Iris pigment epithelial cell (primary cell): ENCODE measurements at regions not wholly inside any gene's neighbourhood (a gene's known extent, or its start where the extent isn't known, plus 50 kb on each side); places are given as distances from the start of the nearest gene placed in this dataset.
"Not testable (repeated sequence)": the region's sequence is repeated elsewhere in the genome, so short reads cannot be mapped to it uniquely, and the experiment has no call there.

Source experiments
- DNase-seq: peaks from one replicate; pipeline ENCODE4 v3.0.0-alpha.2; 2011; ENCODE audit warnings: low read depth

DNA sequence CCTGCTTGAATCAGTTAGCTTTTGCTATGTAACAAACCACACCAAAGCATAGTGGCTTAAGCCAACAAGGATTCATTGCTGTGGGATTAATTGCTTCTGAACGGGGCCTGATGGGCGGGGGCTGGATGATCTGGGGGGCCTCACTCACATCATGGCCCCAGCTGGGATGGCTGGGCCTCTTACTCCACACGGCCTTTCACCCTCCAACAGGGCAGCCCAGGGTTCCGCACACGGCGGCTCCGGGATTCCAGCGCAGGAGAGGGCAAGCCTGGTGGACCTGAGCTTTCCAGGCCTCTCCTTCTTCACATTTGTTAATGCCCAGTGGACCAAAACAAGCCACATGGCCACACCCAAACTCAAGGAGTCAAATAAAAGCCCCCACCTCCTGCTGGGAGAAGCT is 86.3 kb upstream of the PHLPP1 start:
- no peak for DNase-seq

DNA sequence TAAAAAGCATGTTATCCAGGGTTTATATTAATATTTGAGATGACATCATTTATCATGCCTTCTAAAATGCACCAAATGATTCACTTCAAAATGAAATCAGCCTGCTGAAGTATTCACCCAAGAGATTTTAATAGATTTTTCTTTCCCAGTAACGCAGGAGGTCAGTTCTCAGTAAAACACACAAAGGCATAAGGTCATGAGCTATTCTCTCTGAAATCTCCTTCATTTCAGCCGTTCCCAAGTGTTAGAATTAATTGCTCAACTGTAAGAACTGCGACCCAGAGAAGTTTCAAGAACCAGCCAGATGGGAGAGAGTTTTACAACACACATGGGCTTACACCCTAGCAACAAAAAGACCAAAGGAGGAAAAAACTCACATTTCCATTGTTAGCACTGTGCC is 84.2 kb upstream of the PHLPP1 start:
- DNase-seq, result no peak

DNA sequence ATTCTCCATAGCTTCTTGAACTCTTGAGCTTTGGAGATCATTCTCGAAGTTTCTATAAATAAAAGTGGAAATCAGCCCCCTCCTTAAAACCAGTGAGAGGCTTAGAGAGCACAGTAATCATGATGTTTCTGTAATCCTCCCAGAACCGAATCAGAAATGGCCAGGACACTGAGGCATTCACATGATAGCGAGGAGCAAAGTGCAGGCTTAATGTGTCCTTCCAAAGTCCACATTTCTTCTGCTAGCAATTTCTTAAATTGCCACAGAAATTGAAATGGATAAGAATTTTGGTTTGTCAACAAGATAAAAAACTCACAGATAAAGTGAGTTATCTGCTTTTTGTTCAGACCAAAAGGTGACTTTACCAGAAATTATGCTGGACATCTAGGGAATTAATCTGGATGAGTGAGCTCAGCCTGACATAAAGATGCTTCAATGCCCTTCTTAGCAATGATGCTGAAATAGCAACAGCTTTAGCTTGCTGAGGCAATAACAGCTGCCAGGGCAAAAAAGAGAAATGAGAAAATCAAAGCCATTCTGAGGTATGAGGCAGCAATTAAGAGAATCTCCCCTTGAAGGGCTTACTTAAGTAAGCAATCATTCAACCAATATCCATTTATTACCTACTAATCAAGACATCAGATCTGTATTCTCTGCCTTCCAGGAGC is 82.4 kb upstream of the PHLPP1 start:
- DNase-seq, result no peak

DNA sequence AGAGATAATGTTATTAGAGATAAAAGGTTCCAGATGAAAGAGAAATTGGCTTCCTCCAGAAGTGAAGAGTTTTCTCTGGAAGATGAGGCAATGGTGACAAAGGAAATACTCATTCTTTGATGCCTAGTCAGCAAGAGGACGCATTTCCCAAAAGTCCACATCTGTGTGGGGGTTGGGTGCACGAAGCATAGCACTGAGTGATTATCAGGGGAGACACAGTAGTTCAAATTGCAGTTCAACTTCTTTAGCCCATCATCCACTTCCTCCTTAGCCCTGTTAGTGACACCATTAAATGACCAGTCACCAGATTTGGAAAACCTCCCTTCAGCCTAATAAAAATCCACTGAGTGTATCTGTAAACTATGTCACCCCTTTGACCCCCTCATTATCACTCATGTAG is 80.9 kb upstream of the PHLPP1 start:
- DNase-seq, result peak; percentile 20

DNA sequence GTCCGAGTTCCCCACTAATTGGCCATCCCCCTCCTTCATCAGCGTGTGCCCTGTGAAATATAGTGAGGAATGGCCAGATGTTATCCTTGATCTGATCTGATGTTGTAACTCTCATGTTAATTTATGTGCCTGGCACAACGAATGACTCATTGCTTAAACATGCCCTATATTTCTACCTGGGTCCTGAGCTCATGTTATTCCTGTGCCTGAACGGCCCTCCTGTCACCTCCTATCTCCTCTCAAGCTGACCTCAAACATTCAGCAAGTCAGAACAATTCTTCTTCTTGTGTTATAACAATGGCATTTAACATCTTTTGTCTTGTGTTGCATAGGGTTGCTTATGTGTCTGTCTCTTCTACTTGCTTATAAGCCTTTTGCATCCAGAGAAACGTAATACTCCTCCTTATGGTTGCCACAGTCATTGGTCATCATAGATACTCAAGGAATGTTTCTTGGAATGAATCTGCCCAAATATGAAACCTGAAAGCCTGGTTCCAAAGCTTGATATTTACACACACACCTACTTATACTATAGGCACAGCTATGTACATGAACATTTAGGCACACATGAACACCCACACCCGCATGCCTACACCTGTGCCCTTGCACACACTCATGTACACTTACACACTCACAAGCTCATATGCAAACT is 80.2 kb upstream of the PHLPP1 start:
- DNase-seq, result no peak

DNA sequence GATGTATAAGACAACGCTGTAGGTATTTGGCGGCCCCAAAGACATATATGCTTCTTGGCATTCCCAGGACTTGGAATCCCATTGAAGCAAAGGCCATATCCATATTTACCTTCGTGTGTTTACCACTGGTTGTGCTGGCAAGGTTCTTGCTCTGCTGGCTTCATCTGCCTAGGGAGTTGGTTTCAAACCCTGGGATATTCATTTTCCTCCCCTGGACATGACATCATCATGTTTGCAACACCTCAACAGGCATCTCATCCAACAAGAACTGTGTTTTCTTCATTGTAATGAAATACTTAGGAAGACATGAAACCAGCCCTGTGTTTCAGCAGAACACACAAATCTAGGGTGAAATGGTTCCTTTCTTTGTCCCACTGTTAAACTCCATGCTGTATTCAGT is 77.9 kb upstream of the PHLPP1 start:
- no peak for DNase-seq

DNA sequence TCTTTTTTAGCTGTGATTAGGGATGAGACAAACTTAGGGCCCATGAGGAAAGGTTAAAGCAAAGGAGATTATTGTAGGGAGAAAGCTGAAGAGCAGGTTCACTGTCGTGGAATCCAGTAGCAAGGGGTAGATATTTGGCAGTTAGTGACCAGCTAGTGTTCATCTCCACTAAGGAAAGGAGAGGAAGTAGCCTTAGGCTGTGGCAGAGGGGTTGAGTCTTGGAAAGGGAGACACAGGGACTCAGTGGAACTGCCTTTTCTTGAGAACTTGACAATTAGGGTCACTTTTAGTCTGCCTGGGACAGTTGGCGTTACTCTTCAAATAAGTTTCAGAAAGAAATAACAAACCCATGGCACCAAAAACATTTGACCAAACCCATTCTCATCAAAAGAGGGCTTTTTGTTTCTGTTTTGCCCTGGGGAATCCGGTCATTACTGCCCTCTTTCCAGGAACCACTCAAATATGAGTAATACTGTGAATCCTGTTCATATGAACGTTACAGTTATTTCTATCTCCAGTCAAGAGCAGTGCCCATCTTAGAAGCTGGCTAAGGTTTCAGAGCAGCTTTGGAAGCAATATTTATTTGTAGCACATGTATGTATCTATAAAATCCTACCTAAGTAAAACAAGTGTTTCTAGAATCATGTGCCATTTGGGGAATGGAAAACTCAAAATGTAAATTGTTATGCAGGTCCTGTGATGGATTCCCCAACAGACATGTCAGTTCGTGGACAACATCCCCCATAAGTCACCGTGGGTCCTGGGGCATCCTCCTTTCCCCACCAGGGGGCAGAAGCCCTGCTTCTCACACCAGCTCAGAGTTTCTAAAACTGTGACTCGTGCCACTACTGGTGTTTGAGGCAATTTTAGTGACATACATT is 77.3 kb upstream of the PHLPP1 start:
- no peak for DNase-seq

DNA sequence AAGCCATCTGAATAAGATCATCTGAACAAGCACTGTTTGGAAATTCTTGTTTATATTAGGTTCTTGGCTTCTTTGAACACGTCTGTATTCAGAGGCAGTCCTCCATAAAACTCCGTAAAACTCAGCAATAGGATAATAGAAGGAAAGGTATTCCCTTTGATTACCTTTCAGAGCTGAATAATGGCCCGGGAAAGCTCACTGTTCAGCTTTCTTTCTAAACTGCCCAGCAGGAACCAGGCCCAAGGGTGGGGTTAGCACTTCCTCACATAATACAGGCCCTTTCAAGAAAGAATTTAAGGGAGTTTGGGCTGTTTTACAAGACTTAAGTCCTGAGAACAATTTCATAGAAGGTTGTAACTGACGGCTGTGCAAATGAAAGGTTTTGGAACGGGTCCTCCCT is 72.2 kb upstream of the PHLPP1 start:
- DNase-seq, result no peak

DNA sequence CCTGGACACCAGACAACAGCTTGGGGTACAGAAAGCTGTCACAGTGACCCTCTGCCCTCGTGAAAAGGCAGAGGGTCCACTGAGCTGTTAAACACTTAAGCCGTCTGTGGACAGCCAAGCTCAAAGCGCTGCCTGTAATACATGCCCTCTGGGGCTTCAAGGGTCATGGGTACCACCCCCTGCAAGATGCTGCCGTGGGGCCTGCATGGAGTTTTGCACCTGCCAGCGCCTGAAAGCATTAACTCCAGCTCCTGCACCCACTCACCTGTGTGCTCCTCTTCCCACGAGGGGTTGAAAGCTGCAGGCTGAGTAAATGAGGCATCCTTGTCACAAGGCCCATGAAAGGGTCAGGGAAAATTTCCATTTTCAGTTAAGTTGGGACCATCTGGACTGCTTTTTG is 70.6 kb upstream of the PHLPP1 start:
- no peak for DNase-seq

DNA sequence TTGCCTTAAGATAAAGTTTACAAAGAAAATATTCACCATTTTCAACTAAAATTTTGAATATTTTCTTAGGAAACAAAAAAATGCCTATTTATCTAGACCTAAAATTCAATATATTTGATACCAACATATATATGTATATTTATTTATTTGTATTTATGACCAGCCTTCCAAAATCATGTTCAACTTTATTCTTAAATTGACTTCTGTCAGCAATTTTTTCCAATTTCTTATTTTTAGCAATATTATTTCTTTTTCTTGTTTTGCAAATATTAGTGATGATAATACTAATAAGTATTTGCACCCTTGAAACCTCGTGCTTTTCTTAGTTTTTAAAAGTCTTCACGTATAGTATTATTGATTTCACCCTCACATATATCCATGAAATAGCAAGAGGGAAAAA is 68.2 kb upstream of the PHLPP1 start:
- no peak for DNase-seq

DNA sequence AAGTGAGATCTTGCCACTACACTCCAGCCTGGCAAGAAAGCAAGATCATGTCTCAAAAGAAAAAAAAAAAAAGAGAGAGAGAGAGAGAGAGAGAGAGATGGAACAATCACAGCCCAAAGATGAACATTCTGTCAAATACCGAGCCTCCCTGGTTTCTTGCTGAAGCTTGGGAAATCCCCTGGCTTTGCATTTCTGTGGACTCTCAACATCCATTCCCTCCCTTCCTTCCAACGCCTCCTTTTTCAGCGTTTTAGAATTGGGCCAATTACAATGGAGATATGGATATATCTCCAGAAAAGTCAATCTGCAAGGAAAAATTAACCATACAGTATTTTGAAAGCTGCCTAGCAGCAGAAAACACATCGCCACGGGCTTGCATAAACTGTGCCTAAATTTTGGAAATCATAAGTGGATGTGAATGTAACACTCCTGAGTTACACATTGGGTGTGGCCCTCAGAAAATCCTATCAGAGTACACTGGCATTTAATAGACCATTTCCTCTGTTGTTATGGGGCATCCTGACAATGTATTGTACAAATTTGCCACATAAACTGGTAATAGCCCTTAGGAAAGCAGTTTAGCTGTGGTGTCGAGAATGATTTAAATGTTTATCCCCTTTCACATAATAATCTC is 67.2 kb upstream of the PHLPP1 start:
- no peak for DNase-seq

DNA sequence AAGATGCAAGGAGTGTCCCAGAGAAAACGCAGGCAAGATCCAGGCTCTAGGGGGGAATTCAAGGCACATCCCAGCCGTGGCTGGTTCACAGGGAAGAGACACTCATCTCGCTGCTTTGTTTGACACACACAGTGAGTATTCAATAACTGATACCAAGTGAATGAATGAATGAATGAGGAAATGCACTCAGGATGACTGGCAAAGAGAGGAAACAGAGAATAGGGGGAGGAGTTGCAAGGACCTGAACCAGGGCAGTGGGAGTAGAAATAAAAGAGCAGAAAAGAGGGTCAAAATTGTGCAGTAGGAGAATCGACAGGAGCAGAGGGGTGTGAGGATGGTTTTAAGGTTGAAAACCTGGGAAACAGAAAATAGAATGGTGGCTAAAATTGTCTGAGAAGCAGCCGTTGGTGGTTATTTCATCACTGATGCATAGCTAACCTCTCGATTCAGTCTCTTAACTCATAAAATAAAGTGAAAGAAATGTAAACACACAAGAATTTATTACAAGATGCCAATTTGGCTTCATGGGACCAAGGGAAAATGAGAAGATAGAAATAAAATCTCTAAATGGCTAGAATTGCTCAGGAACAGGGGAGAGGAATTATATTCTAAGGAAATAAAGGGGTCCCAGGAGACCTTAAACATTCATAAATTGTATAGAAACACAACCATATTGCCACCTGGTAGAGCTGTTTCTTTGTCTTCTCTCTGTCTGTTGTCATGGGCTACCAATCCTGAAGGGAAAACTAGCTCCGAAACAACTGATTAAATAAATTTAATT is 63.9 kb upstream of the PHLPP1 start:
- DNase-seq, result no peak

DNA sequence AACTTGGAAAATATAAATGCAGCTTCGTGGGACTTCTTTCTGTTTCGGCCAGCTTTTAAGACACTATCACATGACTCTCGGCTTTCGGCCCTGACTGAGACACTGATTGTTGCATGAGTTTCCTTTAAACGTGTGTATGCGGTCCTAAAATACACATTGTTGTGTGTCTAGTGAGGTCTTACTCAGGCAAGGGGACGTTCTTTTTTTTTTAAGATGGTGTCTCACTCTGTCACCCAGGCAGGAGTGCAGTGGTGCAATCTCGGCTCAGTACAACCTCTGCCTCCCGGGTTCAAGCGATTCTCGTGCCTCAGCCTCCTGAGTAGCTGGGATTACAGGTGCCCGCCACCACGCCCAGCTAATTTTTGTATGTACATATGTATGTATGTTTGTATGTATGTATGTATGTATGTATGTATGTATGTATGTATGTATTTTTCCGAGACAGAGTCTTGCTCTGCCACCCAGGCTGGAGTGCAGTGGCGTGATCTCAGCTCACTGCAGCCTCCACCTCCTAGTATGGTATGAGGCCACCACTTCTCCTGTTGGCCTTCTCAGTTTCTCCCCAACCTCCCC is 63.2 kb upstream of the PHLPP1 start:
- not testable (repeated sequence) for DNase-seq

DNA sequence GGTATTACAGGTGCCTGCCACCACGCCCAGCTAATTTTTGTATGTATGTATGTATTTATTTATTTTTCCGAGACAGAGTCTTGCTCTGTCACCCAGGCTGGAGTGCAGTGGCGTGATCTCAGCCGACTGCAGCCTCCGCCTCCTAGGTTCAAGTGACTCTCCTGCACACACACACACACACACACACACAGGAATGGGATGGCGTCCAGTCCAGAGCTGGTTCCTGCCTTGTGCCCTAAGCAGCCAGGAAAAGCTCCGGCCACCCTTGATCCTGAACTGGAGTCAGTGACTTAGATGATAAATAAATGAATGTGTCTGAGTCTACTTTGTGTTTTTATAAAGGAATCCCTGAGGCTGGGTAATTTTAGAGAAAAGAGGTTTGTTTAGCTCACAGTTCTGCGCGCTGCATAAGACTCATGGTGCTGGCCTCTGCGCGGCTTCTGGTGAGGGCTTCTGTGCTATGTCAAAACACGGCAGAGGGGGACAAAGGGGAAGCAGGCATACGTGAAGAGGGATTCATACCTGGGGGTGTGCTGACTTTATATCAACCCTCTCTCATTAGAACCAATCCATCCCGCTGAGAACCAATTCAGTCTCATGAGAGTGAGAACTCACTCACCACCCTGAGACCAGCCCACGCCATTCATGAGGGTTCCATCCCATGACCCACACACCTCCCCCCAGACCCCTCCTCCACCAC is 59.7 kb upstream of the PHLPP1 start:
- no peak for DNase-seq

DNA sequence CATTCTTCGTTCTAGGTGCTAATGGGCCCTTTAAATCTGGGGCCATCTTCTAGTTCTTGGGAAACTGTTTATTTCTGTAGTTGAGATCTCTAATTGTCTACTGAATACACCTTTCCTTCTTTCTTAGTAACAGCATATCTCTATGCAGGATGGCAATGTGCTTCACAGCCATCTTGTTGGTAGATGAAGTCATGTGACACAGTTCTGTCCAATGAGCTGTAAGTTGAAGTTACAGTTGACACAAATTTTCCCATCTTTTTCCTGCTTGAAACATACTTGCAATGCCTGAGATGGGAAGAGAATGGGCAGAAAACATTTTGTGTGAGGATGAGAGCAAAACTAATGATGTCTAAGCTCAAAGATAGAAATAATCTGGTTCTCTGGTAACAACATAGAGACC is 57.3 kb upstream of the PHLPP1 start:
- DNase-seq, result no peak

DNA sequence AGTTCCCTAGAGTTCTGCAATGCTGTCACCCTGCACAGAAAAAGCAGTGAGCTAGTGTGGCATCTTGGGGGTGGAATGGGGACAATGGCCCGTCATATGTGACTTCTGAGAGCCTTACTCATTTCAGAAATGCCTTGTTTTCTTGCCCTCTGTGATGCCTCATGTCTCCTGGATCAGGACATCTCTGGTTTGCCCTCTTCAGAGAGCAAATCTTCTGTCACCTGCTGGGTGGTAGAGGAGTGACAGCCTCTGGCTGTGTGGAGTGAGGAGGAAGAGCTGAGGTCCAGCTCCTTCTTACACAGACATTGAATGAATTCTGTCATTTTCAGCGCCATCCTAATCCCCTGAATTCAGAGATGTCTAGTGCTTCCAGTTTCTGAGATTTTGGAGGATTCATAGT is 55.6 kb upstream of the PHLPP1 start:
- no peak for DNase-seq

DNA sequence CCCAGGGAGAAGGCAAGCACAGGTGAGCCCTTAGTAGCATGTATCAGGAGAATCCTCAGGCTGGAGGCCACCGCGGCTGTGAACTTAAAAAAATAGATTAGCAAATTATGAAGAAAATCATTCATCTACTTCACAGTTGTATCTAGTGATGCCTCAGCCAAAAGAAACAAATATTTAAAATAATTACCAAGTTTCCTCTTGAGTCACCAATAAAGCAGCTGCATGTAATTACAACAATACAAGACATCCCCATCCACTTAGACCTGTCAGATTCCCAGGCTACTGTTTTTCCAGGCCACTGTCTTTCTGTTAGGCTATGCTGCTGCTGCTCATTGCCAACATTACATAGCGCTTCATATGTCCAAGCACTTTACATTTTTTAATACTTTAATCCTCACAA is 54.6 kb upstream of the PHLPP1 start:
- DNase-seq, result no peak

DNA sequence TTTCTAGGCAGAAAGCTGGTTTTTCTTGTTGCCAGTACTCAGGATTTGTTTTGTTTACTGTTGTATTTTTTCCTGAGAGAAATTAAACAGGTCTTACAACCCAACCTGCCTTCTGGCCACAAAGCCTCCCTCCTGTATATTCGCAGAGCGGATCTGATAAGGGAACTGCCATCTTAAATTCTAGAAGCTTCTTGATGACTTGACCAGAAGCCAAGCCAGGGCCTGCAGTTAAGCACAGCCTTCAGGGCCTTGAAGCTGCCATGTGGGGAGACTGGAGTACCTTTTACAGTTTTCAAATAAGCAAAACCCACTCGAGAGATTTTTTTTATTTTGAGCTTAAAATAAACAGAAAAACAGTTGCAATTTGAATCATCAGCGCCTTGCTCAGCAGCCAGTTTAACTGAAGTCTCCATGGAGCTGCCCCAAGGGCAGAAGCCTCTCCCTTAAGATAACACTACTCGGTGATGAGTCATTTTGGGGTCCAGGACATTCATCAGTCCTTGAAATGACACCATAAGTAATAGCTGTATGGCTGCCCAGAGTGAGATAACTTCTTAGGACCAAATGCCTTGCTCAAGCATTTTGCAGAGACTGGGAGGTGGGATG is 51.5 kb upstream of the PHLPP1 start:
- DNase-seq, result peak; percentile 50

DNA sequence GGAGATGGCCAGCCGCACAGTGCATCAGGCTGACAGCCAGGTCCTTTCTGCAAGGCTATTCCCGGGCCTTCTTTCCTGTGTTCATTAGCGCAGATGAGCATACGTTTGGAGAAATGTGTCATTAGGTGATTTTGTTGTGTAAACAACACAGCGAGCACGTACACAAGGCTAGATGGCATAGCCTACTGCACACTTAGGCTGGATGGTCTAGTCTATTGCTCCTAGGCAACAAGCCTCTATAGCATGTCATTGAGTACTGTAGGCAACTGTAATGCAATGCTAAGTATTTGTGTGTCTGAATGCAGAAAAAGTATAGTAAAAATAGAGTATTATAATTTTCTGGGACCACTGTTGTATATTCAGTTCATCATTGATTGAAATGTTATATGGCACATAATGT is 50.9 kb upstream of the PHLPP1 start:
- DNase-seq, result no peak

DNA sequence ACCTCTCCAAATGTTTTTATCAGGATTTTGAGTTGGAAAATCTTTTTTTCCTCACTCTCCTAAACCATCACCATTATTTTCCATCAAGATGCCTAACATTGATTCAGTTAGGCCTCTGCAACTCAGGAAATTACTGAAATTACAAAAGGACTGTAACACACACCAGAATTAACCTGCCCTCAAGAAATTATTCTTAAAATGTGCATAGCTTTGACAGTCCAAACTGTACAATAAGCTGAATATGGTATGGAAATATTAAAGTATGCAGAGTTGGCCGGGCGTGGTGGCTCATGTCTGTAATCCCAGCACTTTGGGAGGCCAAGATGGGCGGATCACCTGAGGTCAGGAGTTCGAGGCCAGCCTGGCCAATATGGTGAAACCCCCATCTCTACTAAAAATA is 50.2 kb upstream of the PHLPP1 start:
- no peak for DNase-seq
